ENCODE measurements at regions not wholly inside any gene's neighbourhood (a gene's known extent, or its start where the extent isn't known, plus 50 kb on each side); places are given as distances from the start of the nearest gene placed in this dataset.

DNA sequence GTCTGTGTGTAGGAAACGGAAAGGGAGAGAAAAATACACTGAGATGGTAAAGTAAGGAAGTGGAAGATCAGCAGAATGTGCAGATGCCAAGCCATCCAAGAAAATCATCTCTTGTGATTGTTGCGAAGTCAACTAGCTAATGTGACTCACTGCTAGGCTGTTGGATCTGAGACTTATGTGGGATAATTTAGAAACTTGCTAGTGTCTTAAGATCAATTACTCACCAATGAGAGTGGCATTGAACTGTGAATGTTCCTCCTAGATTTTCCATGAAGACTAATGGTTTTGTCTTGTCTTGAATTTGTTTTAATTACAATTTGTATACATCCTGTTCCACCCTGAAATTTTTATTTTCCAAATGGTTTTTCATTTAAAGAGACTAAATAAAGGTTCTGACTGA lies 771.6 kb downstream of the EFNB2 start:
- Mint-ChIP-seq H3K36me3 (no peaks in the 10 kb centered on the region), H3K9me3 (ENCODE audit: low read depth) (no peaks in the 10 kb centered on the region), H3K4me1 (ENCODE audit: low read depth) (no peaks in the 10 kb centered on the region), H3K27me3 (no peaks in the 10 kb centered on the region), H3K4me3 (no peak overlapping the region), H3K27ac (no peak overlapping the region)

DNA sequence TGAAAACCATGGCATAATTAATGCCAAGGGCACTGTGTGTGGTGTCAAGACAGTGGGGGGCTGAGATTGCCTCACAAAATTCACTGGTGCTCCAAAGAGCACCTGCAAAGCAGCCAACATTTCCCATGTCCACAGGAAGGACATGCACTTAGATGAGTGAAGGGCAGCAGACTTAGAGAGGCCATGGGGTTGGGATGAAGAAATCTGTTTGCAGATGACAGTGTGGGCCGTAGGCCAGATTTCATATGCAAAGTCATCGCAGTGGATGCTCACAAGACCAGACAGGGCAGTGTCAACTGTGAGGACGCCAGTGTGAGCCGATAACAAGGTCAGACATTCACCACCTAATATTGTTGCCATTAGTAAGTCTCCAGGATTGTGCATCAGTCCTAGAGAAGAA lies 773.4 kb downstream of the EFNB2 start:
- Mint-ChIP-seq H3K4me1 (ENCODE audit: low read depth) (no peaks in the 10 kb centered on the region), H3K36me3 (no peaks in the 10 kb centered on the region), H3K27me3 (no peaks in the 10 kb centered on the region), H3K9me3 (ENCODE audit: low read depth) (no peaks in the 10 kb centered on the region), H3K27ac (no peak overlapping the region), H3K4me3 (no peak overlapping the region)

DNA sequence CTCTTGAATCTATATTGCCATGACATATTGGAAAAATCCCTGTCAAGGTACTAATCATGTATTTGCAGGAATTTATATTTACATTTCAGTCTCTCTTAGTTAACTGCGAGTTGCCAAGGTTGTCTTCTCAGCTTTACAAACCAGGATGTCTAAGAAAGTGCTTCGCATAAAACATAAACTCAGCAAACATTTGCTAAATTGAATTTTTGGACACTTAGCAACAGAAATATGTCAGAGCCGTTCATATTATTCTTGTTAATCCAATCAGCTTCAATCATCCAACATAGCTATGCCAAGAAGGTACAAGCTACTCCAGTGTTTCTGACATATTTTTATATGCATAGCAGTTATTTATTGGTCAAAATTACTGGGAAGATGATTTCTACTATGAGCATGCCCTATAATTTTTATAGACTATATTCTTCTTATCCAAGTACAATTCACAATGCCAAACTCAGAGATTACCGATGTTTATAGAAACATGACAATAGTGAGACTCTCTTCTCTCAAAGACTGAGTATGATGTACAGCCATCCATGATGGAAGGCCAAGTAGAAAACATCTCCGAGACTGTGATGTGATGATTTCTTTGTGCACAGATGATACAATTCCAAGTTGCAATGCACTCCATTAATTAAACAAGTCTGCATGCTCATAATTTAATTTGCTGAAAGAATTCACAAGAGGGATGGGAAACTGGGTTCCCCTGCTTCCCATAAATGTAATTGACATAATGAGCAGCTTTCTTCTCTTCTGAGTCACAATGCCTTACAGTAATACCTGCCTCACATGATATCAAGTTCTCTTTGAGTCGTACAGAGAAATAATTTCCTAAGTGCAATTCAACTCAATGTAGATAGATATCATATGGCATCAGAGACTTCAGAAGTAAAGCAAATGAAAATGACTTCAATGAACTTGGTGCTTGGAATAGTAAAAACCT lies 776.3 kb downstream of the EFNB2 start:
- H3K27me3 Mint-ChIP-seq, result no peaks in the 10 kb centered on the region
- no peaks in the 10 kb centered on the region for H3K4me1 Mint-ChIP-seq (ENCODE audit: low read depth)
- H3K27ac Mint-ChIP-seq, result no peak overlapping the region
- no peaks in the 10 kb centered on the region for H3K36me3 Mint-ChIP-seq
- no peaks in the 10 kb centered on the region for H3K9me3 Mint-ChIP-seq (ENCODE audit: low read depth)
- no peak overlapping the region for H3K4me3 Mint-ChIP-seq

DNA sequence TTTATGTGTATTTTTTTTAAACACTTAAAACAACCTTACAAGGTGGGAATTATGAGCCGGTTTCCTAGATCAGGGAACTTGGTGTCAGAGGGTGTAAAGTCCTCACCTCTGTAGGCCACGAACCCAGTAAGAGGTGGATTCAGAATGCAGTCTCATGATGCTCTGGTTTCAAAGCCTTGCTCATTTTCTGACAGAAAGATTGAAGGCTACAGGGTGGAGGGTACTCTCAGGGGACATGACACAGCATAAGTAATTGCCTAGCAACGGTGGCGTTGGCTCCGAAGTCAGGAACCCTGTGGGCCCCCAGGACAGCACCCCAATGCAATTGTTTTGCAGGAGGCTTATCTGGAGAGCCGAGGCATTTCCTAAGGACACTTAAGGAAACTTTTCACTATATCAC lies 794.7 kb downstream of the EFNB2 start:
- Mint-ChIP-seq H3K27ac (no peak overlapping the region), H3K36me3 (no peaks in the 10 kb centered on the region), H3K9me3 (ENCODE audit: low read depth) (no peaks in the 10 kb centered on the region)

DNA sequence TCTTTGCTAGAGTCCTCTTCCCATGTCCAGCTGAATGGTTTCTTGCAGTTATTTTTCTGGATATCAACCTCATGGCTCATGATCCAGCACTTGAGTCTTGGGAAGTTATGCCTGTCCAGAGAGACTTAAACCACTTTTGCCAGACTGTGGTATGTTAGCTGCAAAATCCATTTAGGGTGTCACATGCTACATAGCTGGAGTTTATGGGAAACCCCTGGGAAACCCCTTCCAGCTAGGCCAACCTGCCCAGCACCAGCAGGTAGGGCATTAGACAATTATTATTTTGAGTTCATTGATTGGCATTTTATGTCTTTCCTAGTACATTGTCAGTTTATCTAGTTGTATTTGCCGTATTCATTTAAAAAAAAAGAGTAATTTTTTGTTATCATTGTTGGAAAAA lies 797.8 kb downstream of the EFNB2 start:
- Mint-ChIP-seq H3K4me1 (ENCODE audit: low read depth) (no peaks in the 10 kb centered on the region), H3K9me3 (ENCODE audit: low read depth) (no peaks in the 10 kb centered on the region), H3K27me3 (no peaks in the 10 kb centered on the region), H3K4me3 (no peak overlapping the region), H3K36me3 (no peaks in the 10 kb centered on the region), H3K27ac (no peak overlapping the region)

More for the DNA sequence above, 794.7 kb downstream of the EFNB2 start:
- H3K4me1 Mint-ChIP-seq (ENCODE audit: low read depth), result no peaks in the 10 kb centered on the region
- no peak overlapping the region for H3K4me3 Mint-ChIP-seq
- no peaks in the 10 kb centered on the region for H3K27me3 Mint-ChIP-seq

DNA sequence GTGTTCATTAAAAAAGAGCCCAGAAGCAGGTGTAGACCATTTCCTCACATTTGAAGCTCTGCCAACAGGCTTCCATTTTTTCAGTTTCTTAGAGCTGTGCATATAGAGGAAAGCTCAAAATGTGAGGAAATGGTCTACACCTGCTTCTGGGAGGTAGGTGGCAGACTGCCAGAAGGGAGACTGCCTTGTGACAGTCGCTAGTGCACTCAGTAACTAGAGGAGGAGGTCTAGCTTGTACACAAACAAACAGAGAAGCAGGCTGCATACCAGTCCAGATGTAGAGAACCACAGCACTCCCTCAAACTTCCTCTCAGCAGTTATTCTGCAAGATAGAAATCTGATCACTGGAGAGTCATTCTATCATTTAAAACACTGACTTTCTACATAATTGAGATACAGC lies 800.2 kb downstream of the EFNB2 start:
- H3K4me3 Mint-ChIP-seq, result no peak overlapping the region
- H3K27ac Mint-ChIP-seq, result no peak overlapping the region
- H3K9me3 Mint-ChIP-seq (ENCODE audit: low read depth), result no peaks in the 10 kb centered on the region
- H3K4me1 Mint-ChIP-seq (ENCODE audit: low read depth), result no peaks in the 10 kb centered on the region
- H3K36me3 Mint-ChIP-seq, result no peaks in the 10 kb centered on the region
- H3K27me3 Mint-ChIP-seq, result no peaks in the 10 kb centered on the region

DNA sequence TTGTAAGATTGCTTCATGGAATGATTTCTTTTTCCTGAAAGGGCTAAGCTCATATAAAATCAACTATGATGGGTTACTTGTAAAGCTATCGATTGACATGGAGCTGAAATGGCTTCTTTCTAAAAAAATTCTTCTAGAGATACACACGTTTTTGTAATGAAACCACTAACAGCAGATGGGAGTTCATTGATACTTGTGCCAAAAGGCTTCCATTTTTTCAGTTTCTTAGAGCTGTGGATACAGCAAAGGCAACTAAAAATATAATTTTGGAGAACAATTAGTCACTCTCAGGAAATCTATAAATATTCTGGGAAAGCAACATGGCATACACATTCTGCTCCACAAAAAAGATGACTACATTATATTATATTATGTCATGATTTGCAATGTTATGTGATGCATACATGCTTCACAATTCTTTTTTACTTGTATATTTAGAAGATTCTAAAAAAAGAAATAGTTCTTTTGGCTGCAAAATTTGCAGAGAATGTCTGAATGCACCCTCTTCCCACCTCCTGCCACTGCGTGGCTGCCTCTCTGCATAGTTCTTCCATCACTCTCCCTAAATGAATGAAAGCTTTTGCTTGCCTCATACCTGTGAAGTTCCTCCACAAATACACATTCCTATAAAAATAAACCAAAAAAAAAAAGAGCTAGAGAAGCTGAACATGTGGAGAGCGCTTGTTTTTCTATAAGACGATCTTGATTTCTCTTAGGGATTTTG lies 802.5 kb downstream of the EFNB2 start:
- Mint-ChIP-seq H3K27ac (no peak overlapping the region), H3K27me3 (no peaks in the 10 kb centered on the region), H3K9me3 (ENCODE audit: low read depth) (peaks cover 3% of the 10 kb centered on the region), H3K4me3 (no peak overlapping the region), H3K4me1 (ENCODE audit: low read depth) (no peaks in the 10 kb centered on the region), H3K36me3 (no peaks in the 10 kb centered on the region)

DNA sequence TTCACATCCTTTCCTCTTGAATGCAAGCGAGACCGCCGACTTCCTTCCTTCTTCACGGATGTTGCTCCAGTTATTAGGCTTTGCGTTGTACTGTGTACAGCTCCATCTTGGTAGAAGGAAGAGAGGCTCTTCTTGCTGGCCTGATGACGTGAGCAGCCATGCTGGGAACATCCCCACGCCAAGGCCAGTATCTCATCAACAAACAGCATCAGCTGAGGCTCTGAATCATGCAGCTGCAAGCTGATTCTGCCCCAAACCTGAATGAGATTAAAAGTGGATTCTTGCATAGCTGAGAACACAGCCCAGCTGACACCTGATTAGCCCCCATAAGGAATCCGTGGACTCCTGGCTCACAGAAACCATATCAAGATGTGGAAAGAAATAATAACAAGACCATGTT lies 809.6 kb downstream of the EFNB2 start:
- no peak overlapping the region for H3K27ac Mint-ChIP-seq
- no peaks in the 10 kb centered on the region for H3K4me1 Mint-ChIP-seq (ENCODE audit: low read depth)
- H3K9me3 Mint-ChIP-seq (ENCODE audit: low read depth), result peaks cover 3% of the 10 kb centered on the region
- no peaks in the 10 kb centered on the region for H3K36me3 Mint-ChIP-seq
- no peaks in the 10 kb centered on the region for H3K27me3 Mint-ChIP-seq
- no peak overlapping the region for H3K4me3 Mint-ChIP-seq

DNA sequence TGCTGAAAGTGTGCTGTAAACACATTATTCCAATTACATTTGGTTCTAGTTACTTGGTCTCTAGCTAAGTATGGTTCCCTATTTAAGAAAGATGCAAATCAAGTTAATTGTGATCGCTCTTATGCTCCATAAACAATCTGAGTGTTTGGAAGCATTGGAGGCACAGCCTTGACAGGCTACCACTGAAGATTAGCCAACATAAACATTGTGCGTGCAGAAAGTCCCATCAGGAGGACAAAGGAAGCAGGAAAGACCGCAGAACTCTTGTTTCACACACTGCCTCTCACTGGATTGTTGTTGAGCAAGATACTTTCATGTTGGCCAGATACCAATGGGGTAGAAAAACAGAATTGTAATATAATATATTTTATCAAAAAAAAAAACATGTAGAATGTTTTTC lies 814.4 kb downstream of the EFNB2 start:
- Mint-ChIP-seq H3K36me3 (no peaks in the 10 kb centered on the region), H3K4me1 (ENCODE audit: low read depth) (no peaks in the 10 kb centered on the region), H3K27me3 (no peaks in the 10 kb centered on the region), H3K27ac (no peak overlapping the region), H3K9me3 (ENCODE audit: low read depth) (peaks cover 3% of the 10 kb centered on the region), H3K4me3 (no peak overlapping the region)

DNA sequence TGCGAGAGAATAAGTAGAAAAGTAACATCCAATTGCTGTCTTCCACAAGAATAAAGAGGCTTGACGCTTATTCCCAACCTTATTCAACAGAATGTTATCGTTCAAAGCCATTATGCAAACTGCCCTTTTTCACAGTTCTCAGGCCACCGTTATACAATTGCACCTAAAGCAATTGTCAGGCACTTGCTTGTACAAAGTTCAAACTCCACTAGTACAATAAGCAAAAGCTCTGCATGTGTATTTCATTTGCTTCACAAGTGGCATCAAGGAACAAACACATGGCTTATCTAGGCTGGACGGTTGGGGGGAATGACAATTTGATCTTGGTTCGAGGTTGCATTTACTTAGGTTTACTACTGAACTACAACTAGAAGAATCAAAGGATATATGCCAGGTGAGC lies 815.6 kb downstream of the EFNB2 start:
- H3K9me3 Mint-ChIP-seq (ENCODE audit: low read depth), result peaks cover 3% of the 10 kb centered on the region
- H3K4me3 Mint-ChIP-seq, result no peak overlapping the region
- no peaks in the 10 kb centered on the region for H3K4me1 Mint-ChIP-seq (ENCODE audit: low read depth)
- H3K36me3 Mint-ChIP-seq, result no peaks in the 10 kb centered on the region
- no peak overlapping the region for H3K27ac Mint-ChIP-seq
- H3K27me3 Mint-ChIP-seq, result no peaks in the 10 kb centered on the region

DNA sequence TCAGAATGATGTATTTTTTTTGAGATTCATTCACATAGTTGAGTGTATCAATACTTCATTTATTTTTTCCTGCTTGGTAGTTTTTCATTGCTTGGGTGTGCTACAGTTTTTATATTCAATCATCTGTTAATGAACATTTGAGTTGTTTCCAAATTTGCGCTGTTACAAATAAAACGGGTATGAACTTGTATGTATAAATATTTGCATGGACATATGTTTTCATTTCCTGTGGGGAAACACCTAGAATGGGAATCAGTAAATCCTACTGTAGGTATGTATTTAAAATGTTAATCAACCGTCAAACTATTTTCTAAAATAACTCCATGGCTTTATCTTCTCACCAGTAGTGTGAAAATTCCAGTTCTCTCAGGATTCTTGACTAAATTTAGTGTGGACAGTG lies 826.3 kb downstream of the EFNB2 start:
- no peaks in the 10 kb centered on the region for H3K27me3 Mint-ChIP-seq
- no peak overlapping the region for H3K4me3 Mint-ChIP-seq
- no peak overlapping the region for H3K27ac Mint-ChIP-seq
- no peaks in the 10 kb centered on the region for H3K4me1 Mint-ChIP-seq (ENCODE audit: low read depth)
- H3K36me3 Mint-ChIP-seq, result no peaks in the 10 kb centered on the region
- no peaks in the 10 kb centered on the region for H3K9me3 Mint-ChIP-seq (ENCODE audit: low read depth)

DNA sequence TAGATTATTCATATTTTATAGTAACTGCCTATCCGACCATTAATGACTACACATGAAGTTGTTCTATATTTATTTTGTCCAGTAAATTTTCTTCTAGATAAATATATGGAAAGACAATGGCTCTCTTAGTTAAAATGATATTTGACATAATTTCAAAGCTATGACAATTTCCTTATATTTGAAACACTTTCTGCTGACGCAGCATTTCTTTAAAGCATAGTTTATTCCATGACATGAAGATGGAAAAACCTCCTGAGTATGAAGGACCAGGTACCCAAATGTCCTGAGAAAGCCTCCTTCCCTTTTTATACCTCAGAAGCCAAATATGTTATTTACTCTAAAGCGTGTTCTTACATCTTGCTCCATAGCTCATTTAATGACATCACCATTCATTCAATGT lies 831.6 kb downstream of the EFNB2 start:
- no peaks in the 10 kb centered on the region for H3K9me3 Mint-ChIP-seq (ENCODE audit: low read depth)
- H3K36me3 Mint-ChIP-seq, result no peaks in the 10 kb centered on the region
- H3K4me1 Mint-ChIP-seq (ENCODE audit: low read depth), result no peaks in the 10 kb centered on the region
- H3K4me3 Mint-ChIP-seq, result no peak overlapping the region
- H3K27me3 Mint-ChIP-seq, result no peaks in the 10 kb centered on the region
- H3K27ac Mint-ChIP-seq, result no peak overlapping the region

DNA sequence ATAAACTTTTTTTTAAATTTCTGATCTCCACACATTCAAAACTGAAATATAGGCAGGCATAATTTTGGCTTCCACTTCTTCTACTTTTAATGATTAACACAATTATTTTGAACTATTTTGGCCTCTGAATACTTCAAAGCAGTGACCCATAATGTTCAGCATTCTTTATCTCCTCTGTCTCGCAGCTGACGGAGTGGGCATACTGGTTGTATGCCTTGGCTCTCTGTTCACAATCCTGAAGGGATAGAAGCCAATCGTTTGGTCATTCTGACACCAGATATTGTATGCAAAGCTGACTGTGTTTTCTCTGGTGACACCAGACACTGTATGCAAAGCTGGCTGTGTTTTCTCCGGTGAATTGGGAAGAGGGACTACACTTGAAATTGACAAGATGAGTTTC lies 833.0 kb downstream of the EFNB2 start:
- H3K27ac Mint-ChIP-seq, result no peak overlapping the region
- H3K27me3 Mint-ChIP-seq, result no peaks in the 10 kb centered on the region
- H3K9me3 Mint-ChIP-seq (ENCODE audit: low read depth), result no peaks in the 10 kb centered on the region
- H3K4me1 Mint-ChIP-seq (ENCODE audit: low read depth), result no peaks in the 10 kb centered on the region
- no peak overlapping the region for H3K4me3 Mint-ChIP-seq
- no peaks in the 10 kb centered on the region for H3K36me3 Mint-ChIP-seq

DNA sequence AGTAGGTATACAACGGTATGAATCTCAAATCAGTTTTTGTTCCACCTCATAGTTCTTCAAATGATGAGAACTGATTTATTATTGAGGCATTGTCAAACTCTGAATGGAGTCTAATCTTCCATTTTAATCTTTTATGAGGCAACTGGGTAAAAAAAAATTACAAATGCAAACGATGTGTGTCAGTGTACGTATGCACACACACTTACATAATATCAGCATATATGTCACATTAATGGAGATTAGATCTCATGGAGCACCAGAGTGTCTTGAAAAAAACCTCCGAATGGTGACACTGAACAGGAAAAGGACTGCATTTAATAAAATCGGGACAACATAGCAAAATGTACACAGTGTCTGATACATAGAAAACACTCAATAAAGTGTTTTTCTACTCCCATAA lies 842.7 kb downstream of the EFNB2 start:
- H3K27me3 Mint-ChIP-seq, result no peaks in the 10 kb centered on the region
- H3K4me3 Mint-ChIP-seq, result no peak overlapping the region
- no peaks in the 10 kb centered on the region for H3K36me3 Mint-ChIP-seq
- H3K27ac Mint-ChIP-seq, result no peak overlapping the region
- H3K4me1 Mint-ChIP-seq (ENCODE audit: low read depth), result no peaks in the 10 kb centered on the region
- no peaks in the 10 kb centered on the region for H3K9me3 Mint-ChIP-seq (ENCODE audit: low read depth)

DNA sequence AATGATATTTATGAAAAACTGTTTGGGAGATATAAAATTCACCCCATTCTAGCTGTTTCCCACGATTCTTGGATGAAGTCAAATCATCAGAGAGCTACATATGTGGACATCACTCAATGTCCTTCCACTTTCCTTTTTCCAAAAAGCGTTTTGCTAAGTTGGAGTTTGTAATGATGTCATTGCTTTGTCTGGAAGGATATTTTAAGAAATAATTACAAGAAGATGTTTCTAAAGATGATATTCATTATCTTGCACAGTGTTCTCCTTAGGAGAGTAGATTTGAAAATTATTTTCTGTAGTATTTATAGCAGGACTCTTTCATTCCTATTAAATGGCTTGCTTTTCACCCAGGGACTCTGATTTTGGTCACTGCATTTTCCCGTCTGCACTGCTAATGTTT lies 851.2 kb downstream of the EFNB2 start:
- H3K36me3 Mint-ChIP-seq, result no peaks in the 10 kb centered on the region
- H3K27ac Mint-ChIP-seq, result no peak overlapping the region
- no peaks in the 10 kb centered on the region for H3K4me1 Mint-ChIP-seq (ENCODE audit: low read depth)
- no peaks in the 10 kb centered on the region for H3K27me3 Mint-ChIP-seq
- H3K4me3 Mint-ChIP-seq, result no peak overlapping the region
- no peaks in the 10 kb centered on the region for H3K9me3 Mint-ChIP-seq (ENCODE audit: low read depth)
